SHP77 (cell line): ENCODE measurements at regions not wholly inside any gene's neighbourhood (a gene's known extent, or its start where the extent isn't known, plus 50 kb on each side); places are given as distances from the start of the nearest gene placed in this dataset.
"Not testable (repeated sequence)": the region's sequence is repeated elsewhere in the genome, so short reads cannot be mapped to it uniquely, and the experiment has no call there.

ENCODE experiments used
- DNase-seq, 2 experiments: peaks; one replicate each; lab custom pipeline; 2025; lab: John Stamatoyannopoulos, UW

DNA sequence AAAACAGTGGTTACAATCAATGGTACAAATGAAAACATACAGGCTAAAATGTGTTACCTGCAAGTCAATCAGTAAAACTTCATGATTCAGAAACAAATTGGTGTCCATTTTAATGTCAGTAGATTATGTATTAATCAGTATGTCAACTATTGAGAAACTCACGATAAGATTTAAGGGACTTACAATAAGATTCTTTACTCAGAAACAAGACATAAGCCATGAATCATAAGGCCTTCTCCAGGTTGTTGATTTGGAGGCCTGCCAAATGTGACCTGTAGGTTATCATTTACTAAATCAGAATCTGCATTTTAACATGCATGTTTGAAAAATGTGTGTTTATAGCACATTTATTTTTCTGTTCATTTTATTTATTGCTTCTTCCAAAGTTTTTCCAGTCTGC, 623.1 kb downstream of the CCDC85A start:
- DNase-seq: no peak

DNA sequence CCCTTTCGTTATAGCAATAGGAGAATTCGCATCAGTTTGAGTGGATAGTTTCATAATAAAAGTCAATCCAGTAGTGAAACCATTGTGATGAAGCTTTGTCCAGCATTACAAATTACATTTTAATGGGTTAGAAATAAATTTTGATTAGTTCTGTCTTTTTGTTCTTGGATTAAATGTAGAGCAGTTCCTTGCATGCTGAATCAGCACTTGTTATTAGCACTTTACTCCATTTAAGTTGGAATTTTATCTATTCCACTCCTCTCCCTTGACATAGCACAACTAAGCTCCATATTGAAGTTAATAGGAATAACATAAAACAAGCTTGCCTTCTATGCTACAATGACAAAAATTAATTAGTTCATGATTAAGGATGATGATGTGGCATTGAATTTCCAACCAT, 624.1 kb downstream of the CCDC85A start:
- no peak for DNase-seq

DNA sequence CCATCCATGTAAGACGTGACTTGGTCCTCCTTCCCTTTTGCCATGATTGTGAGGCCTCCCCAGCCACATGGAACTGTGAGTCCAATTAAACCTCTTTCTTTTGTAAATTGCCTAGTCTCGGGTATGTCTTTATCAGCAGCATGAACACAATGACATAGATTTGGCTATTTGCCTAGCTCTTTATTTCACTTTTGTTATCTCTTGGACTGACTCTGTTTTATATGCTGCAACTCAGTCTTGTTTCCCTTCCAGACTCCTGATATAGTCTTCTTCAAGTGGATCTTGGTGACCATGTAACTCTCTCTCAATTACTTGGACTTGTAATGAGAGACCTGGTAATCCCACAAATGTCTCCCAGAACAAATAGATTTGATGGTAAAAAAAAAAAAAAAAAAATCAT, 627.6 kb downstream of the CCDC85A start:
- DNase-seq: no peak

DNA sequence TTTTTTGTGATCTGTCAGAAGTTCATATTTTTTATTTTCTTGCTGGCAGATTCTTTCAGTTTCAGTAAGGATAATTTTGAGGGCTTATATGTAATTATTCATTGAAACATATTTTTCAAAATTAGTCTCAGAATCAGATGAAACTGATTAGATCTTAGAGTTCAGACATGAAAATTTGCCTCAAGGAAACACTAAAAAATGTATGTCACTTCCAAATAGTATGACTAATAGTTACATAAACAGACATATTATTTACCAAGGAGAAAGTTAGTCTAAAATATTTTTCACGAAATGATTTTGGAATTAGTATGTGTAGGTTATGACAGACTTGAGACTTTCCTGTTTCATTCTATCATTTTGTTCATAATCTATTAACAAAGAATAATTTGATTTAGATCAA, 628.6 kb downstream of the CCDC85A start:
- DNase-seq: no peak

DNA sequence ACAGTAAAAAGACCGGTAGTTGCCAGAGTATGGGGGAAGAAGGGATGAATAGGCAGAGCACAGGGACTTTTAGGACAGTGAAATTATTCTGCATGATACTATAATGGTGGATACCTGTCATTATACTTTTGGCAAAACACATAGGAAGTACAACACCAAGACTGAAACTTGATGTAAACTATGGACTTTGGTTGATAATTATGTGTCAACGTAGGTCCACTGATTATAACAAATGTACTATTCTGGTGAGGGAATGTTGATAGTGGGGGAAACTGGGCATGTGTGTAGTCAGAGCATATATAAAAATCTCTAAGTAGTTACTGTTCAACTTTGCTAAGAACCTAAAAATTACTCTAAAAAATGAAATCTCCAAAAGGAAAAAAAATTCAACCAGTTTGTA, 629.7 kb downstream of the CCDC85A start:
- DNase-seq: no peak

DNA sequence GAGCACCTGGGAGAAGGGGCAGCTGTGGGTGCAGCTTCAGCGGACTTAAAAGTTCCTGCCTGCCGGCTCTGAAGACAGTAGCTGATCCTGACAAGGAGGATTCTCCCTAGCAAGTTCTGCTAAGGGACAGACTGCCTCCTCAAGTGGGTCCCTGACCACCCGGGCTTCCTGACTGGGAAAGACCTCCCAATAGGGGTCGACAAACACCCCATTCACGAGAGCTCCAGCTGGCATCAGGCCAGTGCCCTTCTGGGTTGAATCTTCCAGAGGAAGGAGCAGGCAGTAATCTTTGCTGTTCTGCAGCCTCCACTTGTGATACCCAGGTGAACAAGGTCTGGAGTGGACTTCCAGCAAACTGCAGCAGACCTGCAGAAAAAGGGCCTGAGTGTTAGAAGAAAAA, 632.9 kb downstream of the CCDC85A start:
- no peak for DNase-seq

DNA sequence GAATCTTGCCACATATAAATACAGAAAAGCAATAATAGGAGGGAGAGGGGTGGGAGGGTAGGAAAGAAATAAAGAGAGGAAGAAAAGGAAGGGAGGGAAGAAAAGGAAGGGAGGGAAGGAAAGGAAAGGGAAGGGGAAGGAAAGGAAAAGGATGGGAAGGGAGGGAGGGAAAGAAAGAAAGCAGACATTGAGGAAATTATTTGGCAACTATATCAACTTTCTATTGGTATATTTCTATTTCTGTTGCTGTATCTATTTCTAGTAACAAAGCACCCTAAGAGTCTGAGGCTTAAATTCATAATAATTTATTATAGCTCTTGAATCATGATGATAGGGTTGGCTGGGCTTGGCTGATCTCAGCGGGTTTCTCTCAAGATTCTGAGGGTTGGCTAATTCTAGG, 648.0 kb downstream of the CCDC85A start:
- DNase-seq: no peak

DNA sequence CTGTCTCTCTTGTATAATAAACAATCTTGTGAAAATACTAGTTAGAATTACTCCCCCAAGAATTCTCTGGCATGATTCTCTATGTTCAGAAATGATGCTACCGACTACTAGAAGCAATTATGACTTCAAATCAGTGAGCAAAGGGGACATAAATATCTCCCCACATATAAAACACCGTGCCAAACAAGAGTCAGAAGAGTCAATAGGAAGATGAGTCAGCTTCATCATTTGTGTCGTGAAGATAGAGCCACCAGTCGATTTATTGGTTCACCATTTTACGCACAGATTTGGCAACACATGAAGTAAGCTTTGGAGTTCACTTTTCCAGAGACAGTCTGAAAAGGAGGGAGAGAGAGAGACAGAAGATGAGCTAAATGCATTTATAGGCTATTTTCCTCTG, 650.9 kb downstream of the CCDC85A start:
- DNase-seq: no peak

DNA sequence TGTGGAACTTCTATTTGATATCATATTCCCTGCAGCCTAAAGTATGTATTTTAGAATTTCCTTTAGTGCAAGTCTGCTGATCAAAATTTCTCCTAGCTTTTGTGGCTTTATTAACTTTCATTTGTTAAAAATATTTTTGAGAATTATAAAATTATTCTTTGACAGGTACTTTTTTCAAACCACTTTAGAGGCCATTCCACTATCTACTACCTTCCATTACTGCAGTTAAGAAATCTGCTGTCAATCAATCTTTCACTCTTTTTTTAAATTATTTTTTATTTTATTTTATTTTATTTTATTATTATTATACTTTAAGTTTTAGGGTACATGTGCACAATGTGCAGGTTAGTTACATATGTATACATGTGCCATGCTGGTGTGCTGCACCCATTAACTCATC, 656.2 kb downstream of the CCDC85A start:
- not testable (repeated sequence) for DNase-seq

DNA sequence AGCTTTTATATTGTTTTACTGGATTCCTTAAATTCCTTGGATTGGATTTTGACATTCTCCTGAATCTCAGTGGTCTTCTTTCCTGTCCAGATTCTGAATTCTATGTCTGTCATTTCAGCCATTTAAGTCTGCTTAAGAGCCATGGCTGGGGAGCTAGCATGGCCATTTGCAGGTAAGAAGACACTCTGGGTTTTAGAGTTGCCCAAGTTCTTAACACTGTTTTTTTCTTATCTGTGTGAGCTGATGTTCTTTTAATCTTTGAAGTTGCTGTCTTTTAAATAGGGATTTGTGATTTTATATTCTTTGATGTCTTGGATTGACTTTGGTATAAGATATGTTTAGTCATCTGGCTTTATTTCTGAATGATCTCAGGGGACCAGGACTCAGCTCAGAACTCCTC, 677.2 kb downstream of the CCDC85A start:
- DNase-seq: no peak

DNA sequence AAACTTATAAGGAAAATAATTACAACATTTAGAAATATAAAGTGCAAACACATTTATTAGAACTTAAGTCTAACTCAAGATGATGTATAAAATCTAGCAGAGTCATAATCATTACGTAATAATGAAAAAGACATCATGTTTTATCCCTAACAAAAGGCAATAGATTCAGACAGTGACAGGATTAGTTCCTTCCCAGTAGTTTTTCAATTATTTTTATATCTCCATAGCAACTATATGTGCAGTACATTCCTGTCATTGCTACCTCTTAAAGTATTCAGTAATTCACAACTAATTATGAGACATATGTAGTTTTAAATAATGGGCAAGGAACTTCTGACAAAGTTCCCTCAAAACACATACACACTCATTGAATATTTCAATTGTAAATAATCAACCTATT, 687.9 kb downstream of the CCDC85A start:
- DNase-seq: no peak

DNA sequence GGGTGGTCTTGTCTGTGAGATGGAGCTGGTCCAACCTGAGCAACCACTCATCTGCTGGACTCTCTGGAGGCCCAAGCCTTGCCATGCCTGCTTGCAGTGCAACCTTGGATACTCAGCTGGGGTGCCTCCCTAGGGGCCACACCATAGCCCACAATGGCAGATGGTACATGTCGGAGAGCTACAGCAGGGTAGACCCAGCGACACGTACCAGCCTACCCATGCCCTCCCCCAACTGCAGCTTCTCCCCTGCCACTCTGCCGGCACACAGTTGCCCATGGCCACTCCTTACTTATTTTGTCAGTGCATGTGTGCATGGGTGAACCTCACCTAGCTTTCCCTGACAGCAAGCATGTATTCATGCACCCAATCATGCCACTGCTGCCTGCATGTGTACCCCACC, 690.9 kb downstream of the CCDC85A start:
- DNase-seq: no peak

DNA sequence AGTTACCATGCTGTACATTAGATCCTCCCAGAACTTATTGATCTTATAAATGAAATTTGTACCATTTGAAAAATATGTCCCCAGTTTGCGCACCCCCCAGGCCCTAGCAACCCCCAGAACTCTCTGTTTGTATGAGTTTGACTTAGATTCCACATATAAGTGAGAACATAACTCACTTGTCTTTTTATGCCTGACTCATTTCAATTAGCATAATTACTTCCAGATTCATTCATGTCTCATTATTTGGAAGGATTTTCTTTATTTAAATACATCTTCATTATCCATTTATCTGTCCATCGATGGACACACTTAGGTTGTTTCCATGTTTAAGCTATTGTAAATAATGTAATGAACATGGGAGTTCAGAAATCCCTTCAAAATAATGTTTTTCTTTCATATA, 705.9 kb downstream of the CCDC85A start:
- no peak for DNase-seq

DNA sequence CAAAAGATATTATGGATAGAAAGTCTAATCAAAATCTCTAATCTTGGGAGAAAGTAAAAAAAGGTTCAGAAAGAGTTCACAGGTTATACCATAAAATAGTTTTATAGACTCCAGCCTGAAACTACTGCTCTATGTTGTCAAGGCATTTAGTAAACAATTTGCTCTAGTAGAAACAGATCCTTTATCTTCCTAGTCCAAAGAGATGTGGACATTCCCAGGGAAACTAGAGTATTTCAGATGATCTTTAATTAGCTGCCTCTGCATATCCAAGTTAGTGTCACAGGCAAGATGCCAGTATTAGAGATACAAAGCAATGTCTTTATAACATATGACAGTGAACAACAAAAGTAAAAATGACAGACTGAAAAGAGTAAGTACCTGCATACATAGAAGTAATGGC, 708.6 kb downstream of the CCDC85A start:
- no peak for DNase-seq

DNA sequence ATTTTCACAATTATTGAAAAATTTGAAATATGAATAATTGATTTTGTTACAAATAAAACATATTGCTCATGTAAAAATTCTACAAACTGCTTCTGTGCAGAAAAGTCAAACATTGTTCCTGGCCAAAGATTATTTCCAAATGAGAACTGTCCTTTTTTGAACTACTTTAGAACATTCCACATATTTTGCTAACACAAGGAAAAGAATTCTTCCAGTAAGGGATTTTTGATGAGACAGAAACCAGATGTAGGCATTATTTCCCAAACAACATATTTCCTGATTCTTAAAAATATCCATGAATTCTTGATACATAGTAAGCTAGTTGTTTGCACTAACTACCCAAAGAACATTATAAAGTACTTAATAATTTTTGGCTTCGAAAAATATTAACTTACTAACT, 715.2 kb downstream of the CCDC85A start:
- DNase-seq: no peak

DNA sequence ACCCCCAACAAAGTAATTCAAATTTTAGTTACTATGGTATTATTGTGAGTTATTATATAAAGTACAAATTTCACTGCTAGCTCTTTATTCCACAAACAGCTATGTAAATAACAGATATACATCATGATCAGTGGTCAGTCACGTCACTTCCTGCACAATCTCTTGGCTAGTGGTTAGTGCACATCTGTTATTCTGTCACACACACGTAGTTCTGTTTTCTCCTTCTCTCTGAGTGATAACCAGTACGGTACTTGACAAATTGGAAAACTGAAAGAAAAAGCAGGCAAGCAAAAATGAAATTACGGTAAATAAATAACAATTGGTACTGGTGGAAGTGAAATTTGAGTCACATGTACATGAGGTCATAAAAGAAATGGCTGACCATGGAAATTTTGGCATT, 728.7 kb downstream of the CCDC85A start:
- DNase-seq: no peak

DNA sequence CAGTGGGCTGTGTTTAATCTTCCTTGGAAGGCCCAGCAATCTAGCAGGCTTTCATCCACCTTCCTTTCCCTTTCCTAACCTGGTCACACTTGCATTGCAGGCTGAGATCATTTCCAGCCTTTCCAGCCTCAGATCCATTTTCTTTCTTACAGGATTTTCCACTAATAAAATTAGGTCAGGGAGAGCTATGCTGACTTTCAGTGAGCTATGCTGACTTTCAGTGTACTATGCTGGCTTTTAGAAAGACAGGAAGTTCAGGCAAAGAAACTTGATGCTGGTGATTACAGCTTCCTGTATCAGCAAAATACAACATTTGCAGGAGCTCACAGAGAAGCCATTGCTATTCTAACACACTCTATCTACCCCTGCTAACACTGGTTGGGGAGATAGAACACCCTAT, 735.0 kb downstream of the CCDC85A start:
- no peak for DNase-seq

DNA sequence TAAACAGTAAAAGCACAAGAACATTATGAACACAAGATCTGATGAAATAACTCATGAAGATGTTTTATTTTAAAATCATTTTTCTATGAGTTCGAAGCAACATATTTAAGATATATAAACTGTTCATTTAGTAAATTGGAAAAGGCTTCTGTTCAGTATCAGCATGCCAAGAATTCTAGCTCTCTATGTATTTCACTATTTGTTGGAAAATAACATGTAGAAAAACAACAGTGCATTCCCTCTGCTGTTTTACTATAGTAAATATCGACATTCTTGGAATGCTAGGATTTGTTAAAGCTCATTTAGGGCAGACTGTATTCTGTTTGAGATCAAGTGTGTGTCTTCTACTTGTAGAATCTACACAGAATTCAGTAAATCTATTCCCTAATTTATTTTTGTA, 750.2 kb downstream of the CCDC85A start:
- DNase-seq: no peak

DNA sequence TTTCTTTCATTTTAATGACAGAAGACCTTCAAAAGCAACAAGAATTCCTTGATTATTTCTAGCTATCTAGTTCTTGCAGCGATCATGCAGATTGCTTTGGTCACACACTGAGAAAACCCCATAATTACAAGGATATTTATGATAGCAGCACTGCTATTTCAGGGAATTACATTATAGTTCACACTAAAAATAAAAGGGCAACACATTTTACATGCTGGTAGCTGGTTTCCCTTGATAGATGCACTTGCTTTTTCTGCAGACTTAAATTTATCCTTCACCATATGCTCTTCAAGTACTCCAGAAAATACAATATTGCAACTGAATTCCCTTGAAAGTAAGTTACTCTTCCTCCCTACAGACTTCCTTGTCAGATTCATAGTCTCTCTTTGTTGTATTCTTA, 751.1 kb downstream of the CCDC85A start:
- no peak for DNase-seq

DNA sequence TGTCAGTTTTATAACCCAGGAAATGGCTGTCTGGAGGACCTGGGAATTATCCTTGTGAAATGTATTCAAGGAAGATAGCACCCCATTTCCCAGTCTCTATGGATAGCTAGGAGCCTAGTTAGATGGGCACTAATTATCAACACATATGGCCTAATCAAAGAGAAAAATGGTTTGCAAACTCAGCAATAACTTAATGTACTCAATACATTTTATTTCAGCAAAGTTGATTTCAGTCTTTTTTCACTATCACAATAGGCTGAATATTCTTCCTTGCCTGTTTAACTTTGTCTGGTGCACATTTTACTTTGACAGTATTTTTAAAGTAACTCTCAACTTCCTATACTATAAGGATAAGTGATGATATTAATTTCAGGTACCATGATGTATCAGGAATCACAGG, 756.3 kb downstream of the CCDC85A start:
- no peak for DNase-seq

DNA sequence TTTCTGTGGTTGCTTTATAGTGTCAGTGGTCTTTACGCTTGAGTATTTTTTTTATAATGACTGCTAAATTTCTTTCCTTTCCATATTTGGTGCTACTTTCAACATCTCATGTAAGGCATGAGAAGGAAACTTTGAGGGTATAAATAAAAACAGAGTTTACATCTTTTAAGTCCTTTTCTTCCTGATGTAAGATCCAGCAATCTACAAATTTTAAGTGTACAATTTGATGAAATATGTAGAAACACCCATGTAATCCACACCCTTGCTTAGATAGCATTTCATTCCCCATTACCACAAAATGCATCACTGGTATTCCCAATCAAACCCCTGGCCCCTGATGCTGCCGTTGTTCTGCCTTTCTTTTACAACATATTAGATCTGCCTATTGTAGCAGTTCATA, 769.1 kb downstream of the CCDC85A start:
- no peak for DNase-seq

DNA sequence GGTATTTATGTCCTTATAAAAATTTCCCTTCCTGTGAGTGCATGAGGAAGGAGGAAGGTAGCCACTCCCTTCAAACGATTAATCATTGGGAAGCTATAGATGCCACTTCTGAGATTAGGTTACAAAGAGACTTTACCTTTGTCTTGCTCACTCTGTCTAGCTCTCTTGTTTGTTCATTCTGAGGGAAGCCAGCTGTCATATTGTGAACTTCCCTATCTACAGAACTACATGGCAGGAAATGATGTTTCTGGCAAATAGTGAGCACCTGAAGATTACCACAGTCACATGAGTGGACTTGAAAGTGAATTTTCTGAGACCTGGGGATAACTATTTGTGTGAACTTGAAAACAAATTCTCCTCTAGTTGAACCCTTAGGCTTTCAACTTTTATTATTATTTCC, 776.8 kb downstream of the CCDC85A start:
- peak; percentile 27 to 34 for DNase-seq

DNA sequence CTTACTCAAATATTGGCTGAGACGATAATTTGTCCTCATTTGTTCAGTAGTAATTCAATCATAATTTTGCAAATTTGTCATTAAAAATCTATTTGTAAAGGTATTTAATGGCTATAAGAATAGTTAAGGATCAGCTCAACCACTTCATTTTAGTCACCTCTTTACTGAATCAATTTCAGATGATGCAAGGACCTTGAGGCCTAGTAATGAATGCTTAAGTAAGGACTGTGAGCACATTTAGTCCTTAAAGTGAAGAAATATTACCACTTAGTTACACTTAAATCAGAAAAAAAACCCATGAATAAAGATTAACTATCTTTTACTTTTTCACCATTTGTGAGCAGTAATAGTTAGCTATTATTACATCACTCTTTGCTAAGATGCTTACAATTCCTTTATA, 778.9 kb downstream of the CCDC85A start:
- no peak for DNase-seq

DNA sequence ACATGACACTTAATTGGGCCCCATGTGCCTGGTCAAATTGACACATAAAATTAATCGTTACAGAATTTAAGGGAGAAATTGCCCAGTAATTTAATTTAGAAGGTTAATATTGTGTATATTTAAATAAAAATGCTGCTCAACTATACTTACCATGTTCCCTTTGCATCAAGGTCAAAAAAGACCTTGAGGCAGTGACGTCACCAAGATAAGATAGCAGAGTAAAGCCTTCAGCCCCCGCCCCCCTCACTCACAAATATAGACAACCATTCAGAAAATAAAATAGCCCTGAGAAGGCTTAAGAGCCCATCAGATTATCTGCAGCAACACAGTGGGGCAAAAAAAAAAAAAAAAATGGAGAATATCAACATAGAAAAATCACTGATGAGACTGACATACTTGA, 785.7 kb downstream of the CCDC85A start:
- DNase-seq: no peak

DNA sequence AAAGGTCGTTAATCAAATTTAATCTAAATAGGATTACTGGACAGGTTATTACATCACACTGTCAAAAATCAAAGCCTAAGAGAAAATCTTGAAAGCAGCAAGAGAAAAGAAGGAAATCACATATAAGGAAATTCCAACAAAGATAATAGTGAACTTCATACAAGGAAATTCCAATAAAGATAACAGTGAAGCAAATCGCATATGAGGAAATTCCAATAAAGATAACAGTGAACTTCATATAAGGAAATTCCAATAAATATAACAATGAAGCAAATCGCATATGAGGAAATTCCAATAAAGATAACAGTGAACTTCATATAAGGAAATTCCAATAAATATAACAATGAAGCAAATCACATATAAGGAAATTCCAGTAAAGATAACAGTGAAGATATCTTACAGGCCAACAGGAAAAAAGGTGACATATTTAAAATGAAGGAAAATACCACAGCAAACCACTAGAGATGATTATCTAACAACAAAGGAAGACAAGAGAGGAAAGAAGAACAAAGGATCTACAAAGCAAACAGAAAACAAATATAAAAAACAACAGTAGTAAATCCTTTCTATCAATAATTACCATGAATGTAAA, 787.7 kb downstream of the CCDC85A start:
- no peak for DNase-seq
